HG03521 (cell line): ENCODE measurements at regions not wholly inside any gene's neighbourhood (a gene's known extent, or its start where the extent isn't known, plus 50 kb on each side); places are given as distances from the start of the nearest gene placed in this dataset.

Experiments
- ATAC-seq: cut with Tn5 transposase; IDR thresholded peaks from one replicate; pipeline ENCODE4 v1.9.1; 2021; ENCODE audit warnings: mild to moderate bottlenecking, moderate library complexity; ENCODE audit not compliant: unreplicated experiment

- ATAC-seq = no peak
Observed at GRCh38 chr10:33753389-33753788, 418.9 kb upstream of the NRP1 start.

GRCh38 chr10:33749790-33750189 is 415.3 kb upstream of the NRP1 start:
- no peak for ATAC-seq

- ATAC-seq = no peak
Observed at GRCh38 chr10:33749067-33749735, 414.7 kb upstream of the NRP1 start.

- no peak for ATAC-seq
Observed at GRCh38 chr10:33746836-33747268, 412.4 kb upstream of the NRP1 start.

- ATAC-seq = no peak
Observed at GRCh38 chr10:33746186-33746585, 411.7 kb upstream of the NRP1 start.

- ATAC-seq = no peak
Observed at GRCh38 chr10:33743429-33743857, 409.0 kb upstream of the NRP1 start.

- ATAC-seq = no peak
Observed at GRCh38 chr10:33739031-33739430, 404.6 kb upstream of the NRP1 start.

- ATAC-seq = no peak
Observed at GRCh38 chr10:33735464-33735923, 401.0 kb upstream of the NRP1 start.

- ATAC-seq = no peak
Observed at GRCh38 chr10:33734393-33735155, 400.1 kb upstream of the NRP1 start.

- ATAC-seq = no peak
Observed at GRCh38 chr10:33733058-33733457, 398.6 kb upstream of the NRP1 start.

GRCh38 chr10:33732161-33732680 is 397.8 kb upstream of the NRP1 start:
- ATAC-seq = no peak

- no peak for ATAC-seq
Observed at GRCh38 chr10:33731322-33731721, 396.9 kb upstream of the NRP1 start.

GRCh38 chr10:33725430-33725829 is 391.0 kb upstream of the NRP1 start:
- ATAC-seq = no peak

- ATAC-seq = no peak
Observed at GRCh38 chr10:33723181-33723580, 388.7 kb upstream of the NRP1 start.

GRCh38 chr10:33722067-33722466 is 387.6 kb upstream of the NRP1 start:
- ATAC-seq = no peak

GRCh38 chr10:33721509-33721908 is 387.0 kb upstream of the NRP1 start:
- no peak for ATAC-seq

GRCh38 chr10:33720161-33720560 is 385.7 kb upstream of the NRP1 start:
- ATAC-seq = no peak

GRCh38 chr10:33719005-33719703 is 384.7 kb upstream of the NRP1 start:
- ATAC-seq = no peak

GRCh38 chr10:33716501-33717267 is 382.2 kb upstream of the NRP1 start:
- no peak for ATAC-seq

- ATAC-seq = no peak
Observed at GRCh38 chr10:33715303-33715975, 381.0 kb upstream of the NRP1 start.
